GM18867 (cell line): ENCODE measurements at regions not wholly inside any gene's neighbourhood (a gene's known extent, or its start where the extent isn't known, plus 50 kb on each side); places are given as distances from the start of the nearest gene placed in this dataset.
"Not testable (repeated sequence)": the region's sequence is repeated elsewhere in the genome, so short reads cannot be mapped to it uniquely, and the experiment has no call there.

Source experiments
- ATAC-seq: cut with Tn5 transposase; IDR thresholded peaks from one replicate; pipeline ENCODE4 v1.9.1; 2021; ENCODE audit warnings: mild to moderate bottlenecking, moderate library complexity; ENCODE audit not compliant: unreplicated experiment

GRCh38 chr10:23543691-23544380 lies 105.0 kb downstream of the OTUD1 start:
- ATAC-seq, result no peak

DNA sequence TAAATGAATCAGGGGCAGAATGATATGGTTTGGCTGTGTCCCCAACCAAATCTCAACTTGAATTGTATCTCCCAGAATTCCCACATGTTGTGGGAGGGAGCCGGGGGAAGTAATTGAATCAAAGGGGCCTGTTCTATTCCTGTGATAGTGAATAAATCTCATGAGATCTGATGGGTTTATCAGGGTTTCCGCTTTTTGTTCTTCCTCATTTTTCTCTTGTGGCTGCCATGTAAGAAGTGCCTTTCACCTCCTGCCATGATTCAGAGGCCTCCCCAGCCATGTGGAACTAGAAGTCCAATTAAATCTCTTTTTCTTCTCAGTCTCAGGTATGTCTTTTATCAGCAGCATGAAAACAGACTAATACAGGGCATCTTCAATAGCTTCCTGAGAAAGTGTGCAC lies 107.0 kb downstream of the OTUD1 start:
- not testable (repeated sequence) for ATAC-seq

GRCh38 chr10:23556727-23557440 lies 118.0 kb downstream of the OTUD1 start:
- no peak for ATAC-seq

DNA sequence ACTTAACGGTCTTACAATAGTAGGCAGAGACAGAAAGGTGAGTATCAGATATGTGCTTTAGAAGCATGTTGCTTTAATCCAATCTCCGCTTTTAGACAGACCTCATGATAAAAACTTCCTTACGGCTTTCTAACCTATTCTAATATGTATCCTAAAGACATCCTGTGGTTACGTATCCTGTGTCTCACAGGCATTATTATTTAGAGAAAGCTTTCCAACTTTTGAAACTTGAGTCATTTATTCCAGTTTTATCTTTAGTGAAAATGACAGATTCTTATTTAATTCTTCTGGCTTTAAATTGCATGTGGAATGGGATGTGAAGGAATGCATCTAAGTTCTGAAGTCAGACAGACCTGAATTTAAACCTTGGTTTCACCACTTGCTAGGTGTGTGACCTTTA lies 118.9 kb downstream of the OTUD1 start:
- no peak for ATAC-seq

DNA sequence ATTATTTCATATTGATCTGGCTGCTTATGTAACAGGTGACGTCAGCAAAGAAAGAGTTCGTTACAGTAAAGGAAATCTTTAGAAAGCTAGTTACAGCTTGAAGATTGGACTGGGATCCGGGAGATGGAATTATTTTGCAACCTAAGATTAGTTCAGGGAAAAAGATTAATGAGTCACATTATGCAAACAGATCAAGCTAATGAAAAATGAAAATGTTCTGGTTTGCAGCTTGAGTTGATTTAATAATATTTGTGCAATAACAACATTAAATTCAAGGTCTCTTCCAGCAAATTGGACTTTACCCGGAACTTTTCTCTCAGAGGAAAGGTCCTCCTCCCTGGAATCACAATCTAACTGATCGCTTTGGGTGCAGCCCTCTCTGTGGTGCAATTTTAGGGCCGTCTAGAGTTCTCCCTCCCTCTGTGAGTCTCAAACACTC lies 119.5 kb downstream of the OTUD1 start:
- ATAC-seq, result no peak

DNA sequence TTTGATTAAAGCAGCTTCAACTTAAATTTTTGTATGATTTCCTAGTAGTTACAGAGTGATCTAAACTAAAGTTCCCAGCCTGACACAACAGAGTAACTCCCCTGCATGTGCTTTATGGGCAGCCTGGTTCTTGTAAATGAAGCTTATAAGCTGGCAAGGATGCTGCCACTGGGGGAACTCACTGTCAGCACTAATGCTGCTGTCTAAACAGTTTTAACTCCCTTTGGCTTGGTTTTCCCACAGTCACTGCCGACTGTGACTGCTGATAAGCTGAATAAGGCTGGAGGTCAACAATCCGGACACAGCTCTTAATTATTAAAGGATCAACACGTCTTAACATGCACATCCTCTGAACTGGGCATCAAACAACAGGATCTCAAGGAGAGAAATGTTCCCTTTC lies 130.1 kb downstream of the OTUD1 start:
- ATAC-seq, result no peak

- no peak for ATAC-seq
Observed at GRCh38 chr10:23571884-23572283, 133.0 kb downstream of the OTUD1 start.

- no peak for ATAC-seq
Observed at GRCh38 chr10:23581906-23582450, 143.1 kb downstream of the OTUD1 start.

DNA sequence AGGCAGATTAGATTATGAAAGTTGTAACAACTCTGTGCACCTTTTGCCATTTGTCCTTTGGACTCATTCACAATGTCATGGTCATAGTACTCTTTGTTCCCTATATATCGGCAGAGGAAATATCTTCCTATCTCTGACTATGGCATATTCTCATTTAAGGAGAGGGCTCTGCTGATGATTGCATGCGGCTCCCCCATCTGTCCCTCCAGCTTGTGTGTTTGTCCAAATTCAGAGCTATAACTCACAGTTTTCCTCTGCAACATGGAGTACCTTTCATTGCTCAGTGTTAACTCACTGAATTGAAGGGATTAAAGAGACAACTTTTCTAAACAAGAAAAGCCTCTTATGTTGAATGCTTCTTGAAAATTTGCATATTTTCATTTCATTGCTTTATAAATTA lies 145.5 kb downstream of the OTUD1 start:
- ATAC-seq, result no peak

DNA sequence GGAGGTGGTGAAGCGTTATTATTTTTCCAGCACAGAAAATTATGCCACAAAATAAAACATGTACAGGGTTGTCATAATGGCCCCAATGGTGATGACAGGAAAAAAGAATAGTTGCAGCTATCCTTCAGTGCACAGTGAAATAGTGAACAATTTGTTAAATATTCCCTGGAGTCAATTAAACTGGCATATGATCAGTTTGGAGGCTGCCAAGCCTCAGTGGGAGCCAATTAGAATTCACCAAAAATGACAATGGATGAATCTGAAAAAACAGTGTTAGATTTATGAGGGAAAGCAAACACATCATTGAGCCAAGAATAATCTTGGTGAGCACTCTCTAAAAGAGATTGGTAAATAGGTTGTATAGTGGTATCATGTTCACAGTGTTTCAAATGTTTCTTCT lies 146.3 kb downstream of the OTUD1 start:
- ATAC-seq, result no peak

DNA sequence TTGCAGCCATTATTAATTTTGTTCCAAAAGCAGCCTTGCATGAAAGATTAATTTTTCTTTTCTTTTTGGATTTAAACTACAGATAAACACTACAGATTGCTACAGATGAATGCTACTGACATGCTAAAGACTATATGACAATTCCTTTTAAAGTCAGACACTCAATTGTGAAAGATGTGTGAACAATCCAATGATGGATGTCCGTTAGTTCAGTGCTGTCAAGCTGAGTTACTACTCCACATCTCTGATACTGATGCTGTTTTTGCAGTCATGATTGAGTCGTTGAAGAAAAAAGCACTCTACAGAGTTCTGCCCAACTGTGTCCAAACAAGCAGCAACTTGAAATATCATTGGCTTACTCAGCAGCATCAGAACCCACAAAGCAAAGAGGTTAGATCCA lies 146.8 kb downstream of the OTUD1 start:
- no peak for ATAC-seq

DNA sequence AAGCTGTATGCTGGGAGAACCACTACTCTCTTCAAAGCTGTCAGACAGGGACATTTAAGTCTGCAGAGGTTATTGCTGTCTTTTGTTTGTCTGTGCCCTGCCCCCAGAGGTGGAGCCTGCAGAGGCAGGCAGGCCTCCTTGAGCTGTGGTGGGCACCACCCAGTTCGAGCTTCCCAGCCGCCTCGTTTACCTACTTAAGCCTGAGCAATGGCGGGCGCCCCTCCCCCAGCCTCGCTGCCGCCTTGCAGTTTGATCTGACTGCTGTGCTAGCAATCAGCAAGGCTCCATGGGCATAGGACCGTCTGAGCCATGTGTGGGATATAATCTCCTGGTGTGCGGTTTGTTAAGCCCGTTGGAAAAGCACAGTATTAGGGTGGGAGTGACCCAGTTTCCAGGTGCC lies 156.4 kb downstream of the OTUD1 start:
- not testable (repeated sequence) for ATAC-seq

GRCh38 chr10:23604613-23605012 lies 165.7 kb downstream of the OTUD1 start:
- no peak for ATAC-seq

DNA sequence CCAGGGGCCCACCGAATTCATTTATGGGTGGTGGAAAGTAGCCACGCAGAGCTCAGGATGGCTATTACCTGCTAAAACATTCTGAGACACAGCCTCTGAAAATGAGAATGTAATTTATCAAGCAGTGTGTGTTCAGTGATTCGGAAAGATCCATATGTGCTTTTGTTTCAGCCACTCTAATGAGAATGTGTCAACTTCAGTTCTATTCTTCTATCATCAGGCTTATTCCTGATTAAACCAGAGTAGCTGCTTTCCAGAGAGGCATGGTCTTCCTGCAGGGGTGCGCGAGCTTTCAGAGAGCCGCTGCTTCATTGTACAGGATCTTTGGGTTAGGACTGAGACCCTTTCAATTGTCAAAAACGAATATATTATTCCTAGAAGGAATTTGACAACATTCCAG lies 167.6 kb downstream of the OTUD1 start:
- ATAC-seq, result no peak

- ATAC-seq, result no peak
Observed at GRCh38 chr10:23608926-23609325, 170.1 kb downstream of the OTUD1 start.

DNA sequence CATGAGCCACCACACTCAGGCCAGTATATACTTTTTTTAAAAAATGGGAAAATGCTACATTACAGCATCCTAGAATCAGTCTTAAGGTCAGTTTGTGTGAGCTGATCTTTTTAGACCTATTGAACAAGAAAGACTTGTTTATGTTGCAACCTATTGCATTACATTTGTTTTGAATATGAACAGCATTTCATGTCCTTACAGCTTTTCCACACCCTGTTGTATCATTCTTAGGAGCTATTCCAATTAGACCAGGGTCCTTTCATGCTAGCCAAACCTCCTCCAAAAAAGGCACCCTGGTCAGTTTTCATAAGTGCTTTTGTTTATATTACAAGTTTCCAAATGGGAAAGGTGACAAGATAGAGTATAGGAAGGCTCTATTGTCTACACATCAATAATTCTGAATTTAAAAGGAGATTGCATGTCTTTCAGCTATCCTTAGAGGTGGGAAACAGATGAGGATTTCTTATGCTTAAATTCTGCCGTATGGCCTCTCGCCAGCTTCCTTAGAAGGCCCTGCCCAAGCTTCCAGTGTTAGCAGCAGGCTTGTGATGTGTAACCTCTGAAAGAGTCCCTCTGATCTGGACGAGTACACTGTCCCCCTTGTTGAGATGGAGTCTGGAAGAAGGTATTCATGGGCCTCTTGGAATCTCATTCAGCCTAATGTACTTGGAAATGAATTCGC lies 171.9 kb downstream of the OTUD1 start:
- ATAC-seq, result no peak

GRCh38 chr10:23611308-23612029 lies 172.6 kb downstream of the OTUD1 start:
- ATAC-seq, result no peak

GRCh38 chr10:23613900-23614299 lies 175.0 kb downstream of the OTUD1 start:
- peak; percentile 71 for ATAC-seq

- peak; percentile 41 for ATAC-seq
Observed at GRCh38 chr10:23614483-23614882, 175.6 kb downstream of the OTUD1 start.

DNA sequence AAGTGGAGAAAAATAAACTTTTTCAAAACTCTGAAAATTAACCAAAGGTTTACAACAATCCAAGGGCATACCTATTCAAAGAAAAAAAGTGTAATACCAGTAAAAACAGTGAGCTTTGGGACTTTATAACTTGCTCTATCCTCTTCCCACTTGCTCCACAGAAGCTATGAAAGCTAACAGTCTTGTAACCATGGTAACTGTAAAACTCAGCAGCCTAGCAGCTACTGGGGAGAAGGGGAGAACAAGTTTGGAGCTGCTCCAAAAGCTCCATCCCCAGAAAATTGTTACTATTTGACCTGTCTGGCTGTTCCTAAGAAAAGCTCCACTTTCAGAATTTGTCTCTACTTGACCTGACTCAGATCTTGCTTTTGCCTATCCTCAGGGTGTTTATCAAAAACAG lies 191.5 kb downstream of the OTUD1 start:
- no peak for ATAC-seq

- ATAC-seq, result no peak
Observed at GRCh38 chr10:23630885-23631284, 192.0 kb downstream of the OTUD1 start.
